ENCODE measurements at regions not wholly inside any gene's neighbourhood (a gene's known extent, or its start where the extent isn't known, plus 50 kb on each side); places are given as distances from the start of the nearest gene placed in this dataset.

DNA sequence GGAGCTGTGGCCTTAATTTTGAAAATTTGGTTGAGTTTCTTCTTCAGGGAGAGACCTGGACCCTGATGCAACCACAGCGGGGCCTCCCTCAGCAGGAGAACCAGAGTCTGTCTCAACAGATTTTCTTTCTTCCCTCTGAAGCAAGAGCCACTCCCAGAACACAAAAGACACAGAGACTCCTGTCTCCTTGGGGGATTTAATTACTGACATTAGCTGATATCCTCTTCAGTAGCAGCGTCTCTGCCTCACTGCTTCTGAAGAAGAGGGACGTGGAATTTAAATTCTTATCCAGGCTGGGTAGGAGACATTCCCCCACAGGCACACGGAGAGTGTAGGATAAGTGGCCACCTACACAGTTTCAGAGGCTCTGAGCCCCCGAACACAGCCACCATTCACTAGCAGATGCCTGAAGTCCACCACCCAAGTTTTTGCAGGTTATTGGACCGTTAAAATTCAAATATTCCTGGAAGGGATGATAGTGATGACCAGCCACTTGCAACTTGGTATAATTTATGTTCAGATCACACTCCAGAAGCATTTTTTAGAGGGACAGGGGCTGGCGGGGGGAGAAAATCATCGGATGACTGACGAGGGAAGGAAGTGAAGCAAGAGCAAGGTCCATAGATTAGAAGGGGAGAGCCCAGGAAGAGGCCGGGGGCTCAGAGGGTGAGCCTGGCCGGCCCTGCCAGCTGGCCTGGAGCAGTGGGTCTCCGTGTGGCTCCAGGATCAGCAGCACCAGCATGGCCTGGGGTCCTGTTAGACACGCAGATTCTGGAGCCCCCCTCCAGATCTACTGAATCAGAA lies 109.7 kb downstream of the BDH1 start (continued):
- TF ChIP-seq RBBP5 (IDR thresholded peaks at IDR 0.05; ENCODE audit: borderline replicate concordance, low read depth, low read length) (no peak), CREB1 (IDR thresholded peaks at IDR 0.05) (no peak)

Measured in H1 (cell line).